Lung (tissue), 11 donors: ENCODE measurements at regions not wholly inside any gene's neighbourhood (a gene's known extent, or its start where the extent isn't known, plus 50 kb on each side); places are given as distances from the start of the nearest gene placed in this dataset.

Experiments
- ATAC-seq: fragments of 200-7000 bp; cut with Tn5 transposase; one replicate; pipeline ENCODE4 v1.9.1; 2020; ENCODE audit warnings: moderate number of reproducible peaks; ENCODE audit not compliant: insufficient read depth, low FRiP score
- DNase-seq, 3 donors: peaks; one replicate each; pipeline ENCODE4 v3.0.0-alpha.2; 2013 to 2017
- H3K27ac ChIP-seq, 2 donors: one replicate each; pipeline ENCODE4 v1.5.1; 2013; ENCODE audit warnings: mild to moderate bottlenecking in 2 of 2, moderate library complexity in 2 of 2, control low read depth in 1 of 2, inconsistent platforms in 1 of 2, low read depth in 1 of 2, low read length in 1 of 2
- H3K27me3 ChIP-seq, 3 donors: one replicate each; pipeline ENCODE4 v1.5.1; 2013; ENCODE audit warnings: low read length in 2 of 3; ENCODE audit not compliant: control insufficient read depth in 3 of 3, insufficient read depth in 3 of 3
- H3K36me3 ChIP-seq, 4 donors: one replicate each; pipeline ENCODE4 v1.5.1; 2013; ENCODE audit warnings: low read length in 4 of 4, mild to moderate bottlenecking in 1 of 4, moderate library complexity in 1 of 4; ENCODE audit not compliant: control insufficient read depth in 4 of 4, insufficient read depth in 4 of 4
- H3K4me1 ChIP-seq, 5 donors: one replicate each; pipeline ENCODE4 v1.5.1; 2013; ENCODE audit warnings: low read length in 5 of 5, mild to moderate bottlenecking in 2 of 5, moderate library complexity in 1 of 5; ENCODE audit not compliant: control insufficient read depth in 5 of 5, insufficient read depth in 5 of 5
- H3K4me3 ChIP-seq: one replicate; pipeline ENCODE4 v1.5.1; 2013; ENCODE audit warnings: mild to moderate bottlenecking, control low read depth, moderate library complexity
- H3K9ac ChIP-seq, 2 donors: one replicate each; pipeline ENCODE4 v1.5.1; 2013; ENCODE audit warnings: low read length in 2 of 2, control low read depth in 1 of 2; ENCODE audit not compliant: insufficient read depth in 1 of 2
- H3K9me3 ChIP-seq, 4 donors: one replicate each; pipeline ENCODE4 v1.5.1; 2013; ENCODE audit warnings: low read length in 3 of 4, mild to moderate bottlenecking in 1 of 4, moderate library complexity in 1 of 4; ENCODE audit not compliant: control insufficient read depth in 4 of 4, insufficient read depth in 3 of 4
- CTCF ChIP-seq: IDR thresholded peaks from 2 replicates; pipeline ENCODE4 v1.5.1; 2012; ENCODE audit warnings: mild to moderate bottlenecking; ENCODE audit errors: control extremely low read depth, extremely low read depth
- WGBS, 2 donors: extraction: QIAGEN DNeasy Blood & Tissue Kit; methylation state at CpG; one replicate each; pipeline ENCODE4 v1.1.7; 2013; 5-methylcytosine and 5-hydroxymethylcytosine counted together
- donor health status: control.
- donor health status: control.
- donor health status: Bipolar disorder and iron deficiency.
- donor health status: healthy.
- donor health status: DM: yes; HTN: yes; CAD: no.

- TF ChIP-seq CTCF, result no peak
- H3K9me3 ChIP-seq, result peaks cover 0 to 2% (median 0%) of the 10 kb centered on the region in 4 donors
These were observed 602.6 kb upstream of the HS3ST5 start for GRCh38 chr6:114945392-114945791.

GRCh38 chr6:114941078-114941477, 598.3 kb upstream of the HS3ST5 start:
- Histone ChIP-seq H3K4me3 (no peak overlapping the region), H3K27ac (no peak overlapping the region), H3K4me1 (peaks cover 0 to 10% (median 0%) of the 10 kb centered on the region in 5 donors), H3K36me3 (no peaks in the 10 kb centered on the region), H3K9ac (no peak overlapping the region), H3K9me3 (no peaks in the 10 kb centered on the region), H3K27me3 (no peaks in the 10 kb centered on the region)
- no peak for DNase-seq
- ATAC-seq, result no peak
- no peak for TF ChIP-seq CTCF

More at GRCh38 chr6:114945392-114945791, 602.6 kb upstream of the HS3ST5 start:
- no peaks in the 10 kb centered on the region for H3K27me3 ChIP-seq
- 81 to 83% methylated on average over 5 of the region's 5 CpGs for WGBS, 2 donors
- no peak overlapping the region for H3K27ac ChIP-seq
- no peaks in the 10 kb centered on the region for H3K36me3 ChIP-seq
- no peak for ATAC-seq
- H3K4me3 ChIP-seq, result no peak overlapping the region
- peaks cover 0 to under 1% (median 0%) of the 10 kb centered on the region in 5 donors for H3K4me1 ChIP-seq
- H3K9ac ChIP-seq, result no peak overlapping the region
- DNase-seq, result no peak

- Histone ChIP-seq H3K4me3 (no peak overlapping the region), H3K4me1 (peaks cover 0 to 10% (median 0%) of the 10 kb centered on the region in 5 donors), H3K9me3 (no peaks in the 10 kb centered on the region), H3K9ac (no peak overlapping the region), H3K27me3 (no peaks in the 10 kb centered on the region), H3K27ac (no peak overlapping the region), H3K36me3 (no peaks in the 10 kb centered on the region)
- peak in 2 of 3 donors; percentile 27 to 65 for DNase-seq
- no peak for TF ChIP-seq CTCF
- 94 to 100% methylated on average over 1 of the region's 1 CpG for WGBS, 2 donors
- no peak for ATAC-seq
These were observed 597.4 kb upstream of the HS3ST5 start for GRCh38 chr6:114940181-114940580.

GRCh38 chr6:114939630-114940029, 596.8 kb upstream of the HS3ST5 start:
- TF ChIP-seq CTCF, result no peak
- Histone ChIP-seq H3K4me3 (no peak overlapping the region), H3K9me3 (no peaks in the 10 kb centered on the region), H3K27ac (no peak overlapping the region), H3K36me3 (no peaks in the 10 kb centered on the region), H3K4me1 (peaks cover 0 to 10% (median 0%) of the 10 kb centered on the region in 5 donors), H3K27me3 (no peaks in the 10 kb centered on the region), H3K9ac (no peak overlapping the region)
- 57 to 72% methylated on average over 2 of the region's 2 CpGs for whole genome bisulfite sequencing, 2 donors
- DNase-seq, result peak in 2 of 3 donors; percentile 2 to 19
- no peak for ATAC-seq
